SU-DHL-6 (cell line): ENCODE measurements at regions not wholly inside any gene's neighbourhood (a gene's known extent, or its start where the extent isn't known, plus 50 kb on each side); places are given as distances from the start of the nearest gene placed in this dataset.

Experiments used
- H2AFZ ChIP-seq: fragments of 200-600 bp; sonication (generic); 2 replicates; pipeline ENCODE4 v1.6.1; 2014; ENCODE audit warnings: low read depth, mild to moderate bottlenecking, moderate library complexity, mixed read lengths, antibody characterized with exemption, low read length; ENCODE audit not compliant: severe bottlenecking
- H3F3A ChIP-seq: fragments of 200-600 bp; shearing (Covaris generic); 2 replicates; pipeline ENCODE4 v1.6.0; 2016; ENCODE audit warnings: antibody characterized with exemption, mild to moderate bottlenecking; ENCODE audit not compliant: insufficient read depth
- H3K27ac ChIP-seq: fragments of 200-600 bp; sonication (generic); 2 replicates; pipeline ENCODE4 v1.5.1; 2016; ENCODE audit warnings: low read depth, mild to moderate bottlenecking, low read length, moderate library complexity, mixed read lengths
- H3K27me3 ChIP-seq: fragments of 200-600 bp; sonication (generic), shearing (Covaris generic); 2 replicates; pipeline ENCODE4 v1.6.0; 2014; ENCODE audit warnings: mild to moderate bottlenecking, low read length
- H3K36me3 ChIP-seq: fragments of 200-600 bp; sonication (generic); 2 replicates; pipeline ENCODE4 v1.6.1; 2014; ENCODE audit warnings: mild to moderate bottlenecking, low read length, mixed read lengths
- H3K4me2 ChIP-seq: fragments of 300-600, 200-600 bp; shearing (Covaris generic), sonication (generic); 2 replicates; pipeline ENCODE4 v1.6.0; 2014; ENCODE audit warnings: low read length, low read depth, mild to moderate bottlenecking; ENCODE audit not compliant: poor library complexity, severe bottlenecking
- H3K4me3 ChIP-seq: fragments of 200-600 bp; sonication (generic); 2 replicates; pipeline ENCODE4 v1.5.1; 2014; ENCODE audit warnings: antibody characterized with exemption, low read length, mild to moderate bottlenecking, mixed read lengths; ENCODE audit not compliant: insufficient read depth, poor library complexity, severe bottlenecking
- H3K79me2 ChIP-seq: fragments of 200-600 bp; sonication (generic); 2 replicates; pipeline ENCODE4 v1.6.1; 2014; ENCODE audit warnings: mild to moderate bottlenecking, low read length, moderate library complexity; ENCODE audit not compliant: insufficient read depth
- H3K9ac ChIP-seq: fragments of 200-600 bp; sonication (generic); 2 replicates; pipeline ENCODE4 v1.7.0; 2014; ENCODE audit warnings: mild to moderate bottlenecking, low read length
- H3K9me2 ChIP-seq: fragments of 200-600 bp; sonication (generic); replicated peaks from 2 replicates; pipeline ENCODE4 v1.6.1; 2014; ENCODE audit warnings: low read length; ENCODE audit not compliant: insufficient read depth
- H3K9me3 ChIP-seq: fragments of 200-600 bp; sonication (generic); 2 replicates; pipeline ENCODE4 v1.6.1; 2014; ENCODE audit warnings: low read length, mixed read lengths; ENCODE audit not compliant: insufficient read depth
- H4K20me1 ChIP-seq: fragments of 200-600 bp; sonication (generic); 2 replicates; pipeline ENCODE4 v1.6.1; 2014; ENCODE audit warnings: low read depth, mild to moderate bottlenecking, antibody characterized with exemption, low read length, moderate library complexity, mixed read lengths
- CTCF ChIP-seq: fragments of 200-600 bp; sonication (generic); IDR thresholded peaks from one replicate; pipeline ENCODE4 v1.5.1; 2017; ENCODE audit warnings: antibody characterized with exemption, mild to moderate bottlenecking, low read length, moderate library complexity; ENCODE audit not compliant: insufficient read depth, poor library complexity, severe bottlenecking
- EZH2phosphoT487 ChIP-seq: fragments of 200-600 bp; sonication (generic), shearing (Covaris generic); conservative IDR thresholded peaks from 2 replicates; pipeline ENCODE4 v1.6.1; 2018; ENCODE audit warnings: mild to moderate bottlenecking, antibody characterized with exemption, low read length, moderate library complexity, mixed read lengths

- Histone ChIP-seq H3K79me2 (no peaks in the 10 kb centered on the region), H3K4me2 (no peak overlapping the region), H3K9me3 (no peaks in the 10 kb centered on the region), H2AFZ (no peak overlapping the region), H3K27me3 (no peaks in the 10 kb centered on the region), H3F3A (no peaks in the 10 kb centered on the region), H3K4me3 (no peak overlapping the region), H3K9me2 (no peaks in the 10 kb centered on the region), H3K27ac (no peak overlapping the region), H3K36me3 (no peaks in the 10 kb centered on the region), H4K20me1 (no peaks in the 10 kb centered on the region), H3K9ac (no peak overlapping the region)
- TF ChIP-seq EZH2phosphoT487, result no peak
- no peak for TF ChIP-seq CTCF
These were observed 381.8 kb upstream of the NFE2L3 start for GRCh38 chr7:25770235-25770634.

GRCh38 chr7:25770670-25771069, 381.3 kb upstream of the NFE2L3 start:
- H3K79me2 ChIP-seq, result no peaks in the 10 kb centered on the region

DNA sequence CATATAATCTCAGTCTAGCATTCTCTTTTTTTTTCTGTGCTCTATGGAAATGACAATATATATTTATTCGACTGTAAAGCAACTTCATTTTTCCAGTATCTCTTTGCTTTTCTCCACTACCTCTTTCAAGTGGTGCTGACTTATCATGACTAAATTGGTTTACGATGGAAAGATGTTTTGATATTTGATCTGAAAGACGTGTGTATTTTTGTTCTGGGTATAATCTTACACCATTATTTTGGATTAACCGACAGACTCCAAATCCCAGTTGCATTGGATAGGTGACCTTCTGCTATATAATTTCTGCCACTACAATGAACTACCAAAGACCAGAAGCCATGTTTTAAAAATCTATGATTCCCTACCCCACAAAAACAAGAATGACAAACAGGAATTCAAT, 380.5 kb upstream of the NFE2L3 start:
- TF ChIP-seq CTCF, result no peak
- TF ChIP-seq EZH2phosphoT487, result no peak
- Histone ChIP-seq H3K79me2 (no peaks in the 10 kb centered on the region), H3K4me2 (no peak overlapping the region), H2AFZ (no peak overlapping the region), H3K9me3 (no peaks in the 10 kb centered on the region), H3K9me2 (no peaks in the 10 kb centered on the region), H3F3A (no peaks in the 10 kb centered on the region), H3K36me3 (no peaks in the 10 kb centered on the region), H3K4me3 (no peak overlapping the region), H3K27me3 (no peaks in the 10 kb centered on the region), H3K9ac (no peak overlapping the region), H4K20me1 (no peaks in the 10 kb centered on the region), H3K27ac (no peak overlapping the region)

More at GRCh38 chr7:25770670-25771069, 381.3 kb upstream of the NFE2L3 start:
- H3K4me3 ChIP-seq, result no peak overlapping the region
- H3K9me3 ChIP-seq, result no peaks in the 10 kb centered on the region
- no peaks in the 10 kb centered on the region for H4K20me1 ChIP-seq
- H3K9ac ChIP-seq, result no peak overlapping the region
- H2AFZ ChIP-seq, result no peak overlapping the region
- H3K9me2 ChIP-seq, result no peaks in the 10 kb centered on the region
- H3K4me2 ChIP-seq, result no peak overlapping the region
- H3K27me3 ChIP-seq, result no peaks in the 10 kb centered on the region
- TF ChIP-seq CTCF (no peak), EZH2phosphoT487 (no peak)
- no peaks in the 10 kb centered on the region for H3F3A ChIP-seq
- H3K36me3 ChIP-seq, result no peaks in the 10 kb centered on the region
- no peak overlapping the region for H3K27ac ChIP-seq
